Fibroblast of the aortic adventitia (primary cell): ENCODE measurements at regions not wholly inside any gene's neighbourhood (a gene's known extent, or its start where the extent isn't known, plus 50 kb on each side); places are given as distances from the start of the nearest gene placed in this dataset.

Source experiments
- DNase-seq: peaks from one replicate; pipeline ENCODE4 v3.0.0-alpha.2; 2010; ENCODE audit warnings: low read depth
- H3K4me3 ChIP-seq: 2 replicates; pipeline ENCODE4 v1.5.1; 2011; ENCODE audit warnings: low read depth, mild to moderate bottlenecking, control low read depth, low read length, moderate library complexity
- CTCF ChIP-seq: IDR thresholded peaks from 2 replicates; pipeline ENCODE4 v1.5.1; 2011; ENCODE audit warnings: mild to moderate bottlenecking, low read length, control low read depth, inconsistent platforms; ENCODE audit not compliant: insufficient read depth

GRCh38 chr7:106552645-106553445 is 108.1 kb downstream of the CCDC71L start:
- TF ChIP-seq CTCF: no peak
- DNase-seq: no peak
- H3K4me3 ChIP-seq: no peak overlapping the region

DNA sequence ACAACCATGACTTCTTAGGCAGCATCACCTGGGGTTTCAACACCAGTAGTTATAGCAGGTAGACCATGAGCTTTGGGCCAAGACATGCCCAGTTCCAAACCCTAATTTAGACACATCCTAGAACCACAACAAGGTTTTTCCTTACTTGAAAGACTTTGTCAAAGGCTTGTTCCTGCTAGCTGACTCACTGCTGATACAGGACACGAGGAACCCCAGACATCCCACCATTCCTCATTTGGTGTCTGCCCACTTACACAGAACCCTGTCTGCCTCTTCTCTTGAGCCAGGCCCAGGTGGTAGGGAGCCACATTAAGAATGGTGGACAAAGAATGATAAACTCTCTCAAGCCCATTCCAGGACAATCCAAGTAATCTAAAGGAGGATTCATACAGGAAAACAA is 109.0 kb downstream of the CCDC71L start:
- no peak for DNase-seq
- no peak overlapping the region for H3K4me3 ChIP-seq
- no peak for TF ChIP-seq CTCF

- TF ChIP-seq CTCF: no peak
- DNase-seq: no peak
- H3K4me3 ChIP-seq: no peak overlapping the region
These were observed 112.5 kb downstream of the CCDC71L start for GRCh38 chr7:106548491-106548890.

DNA sequence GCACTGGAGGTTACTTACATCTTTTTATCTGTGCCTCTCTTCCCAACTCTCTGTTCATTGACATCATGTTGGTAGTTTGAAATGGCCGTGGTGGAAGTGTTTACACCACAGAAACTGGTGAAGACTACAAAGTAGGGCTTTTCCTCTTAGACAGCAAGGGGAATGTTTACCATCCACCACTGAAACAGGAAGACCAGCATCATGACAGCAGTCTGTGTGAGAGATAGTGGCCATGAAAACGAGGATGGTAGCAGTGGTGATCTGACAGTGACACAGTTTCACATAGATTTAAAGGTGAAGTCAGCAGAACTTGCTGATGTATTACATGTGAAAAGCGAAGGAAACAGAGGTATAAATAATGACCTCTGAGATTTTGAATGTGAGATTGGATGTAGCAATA is 115.7 kb downstream of the CCDC71L start:
- no peak overlapping the region for H3K4me3 ChIP-seq
- no peak for DNase-seq
- no peak for TF ChIP-seq CTCF

DNA sequence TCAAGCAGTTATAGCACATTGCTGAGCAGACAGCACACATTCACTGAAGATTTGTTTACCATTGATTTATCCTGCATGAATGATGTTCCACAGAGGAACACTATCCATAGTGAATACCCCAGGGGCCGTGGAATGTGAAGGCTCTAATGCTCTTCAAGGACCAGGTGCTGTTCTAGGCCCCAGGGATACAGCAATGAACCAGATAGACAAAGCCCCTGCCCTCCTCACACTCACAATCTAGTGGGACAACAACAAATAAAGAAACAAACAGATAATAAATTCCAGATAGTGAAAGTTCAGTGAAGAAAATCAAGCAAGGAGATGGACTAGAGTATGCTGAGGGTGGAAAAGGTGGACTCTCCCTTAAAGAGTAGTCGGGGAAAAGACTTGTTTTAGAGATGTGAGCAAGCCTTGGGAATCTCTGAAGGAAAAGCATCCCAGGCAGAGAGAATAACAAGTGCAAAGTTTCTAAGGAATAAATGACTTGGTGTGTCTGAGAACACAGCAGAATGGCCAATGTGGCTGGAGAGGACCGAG is 117.7 kb downstream of the CCDC71L start:
- DNase-seq: no peak
- no peak for TF ChIP-seq CTCF
- H3K4me3 ChIP-seq: no peak overlapping the region

DNA sequence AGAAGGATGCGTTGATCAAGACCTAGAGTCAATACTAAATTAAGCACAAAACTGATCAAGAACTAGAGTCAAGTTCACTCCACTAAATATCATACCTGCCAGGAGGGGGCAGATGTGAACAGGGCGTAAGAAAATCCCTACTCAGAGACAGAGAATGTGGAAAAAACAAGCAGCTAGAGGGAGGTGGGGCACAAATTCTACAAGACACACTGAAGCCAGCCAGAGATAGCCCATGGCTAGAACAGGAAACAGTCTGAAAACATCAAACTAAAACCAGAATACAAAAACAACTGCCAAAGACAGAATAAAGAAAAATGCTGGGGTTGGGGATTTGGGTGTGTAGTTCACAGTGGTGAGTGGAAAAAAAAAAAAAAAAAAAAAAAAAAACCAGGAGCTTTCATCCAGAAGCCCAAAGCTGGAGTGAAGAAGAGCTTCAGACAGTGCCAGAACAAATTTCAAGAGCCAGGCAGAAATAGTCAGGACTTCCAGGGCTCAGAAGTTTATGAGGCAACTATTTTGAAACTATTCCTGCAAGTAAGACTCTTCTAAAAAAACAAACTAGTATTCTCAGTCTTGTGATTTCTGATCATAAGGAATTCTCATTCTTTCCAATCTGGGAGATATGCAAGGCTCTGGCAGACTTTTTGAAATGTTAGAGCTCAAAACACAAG is 118.3 kb downstream of the CCDC71L start:
- DNase-seq: peak; percentile 97
- peak; percentile 70 for TF ChIP-seq CTCF
- no peak overlapping the region for H3K4me3 ChIP-seq
